ENCODE measurements at regions not wholly inside any gene's neighbourhood (a gene's known extent, or its start where the extent isn't known, plus 50 kb on each side); places are given as distances from the start of the nearest gene placed in this dataset.

DNA sequence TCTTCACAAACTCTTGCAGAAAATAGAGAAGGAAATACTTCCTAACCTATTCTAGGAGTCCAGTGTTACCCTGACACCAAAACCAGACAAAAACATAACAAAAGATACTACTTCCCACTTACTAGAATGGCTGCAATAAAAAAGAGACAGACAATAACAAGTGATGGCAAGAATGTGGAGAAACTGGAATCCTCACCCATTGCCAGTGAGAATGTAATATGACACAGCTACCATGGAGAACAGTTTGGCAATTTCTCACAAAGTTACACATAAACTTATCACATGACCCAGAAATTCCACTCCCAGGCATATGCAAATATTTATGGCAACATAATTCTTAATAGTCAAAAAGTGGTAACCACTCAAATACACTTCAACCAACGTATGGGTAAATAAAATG, 209.8 kb upstream of the CTAGE1 start:
- Mint-ChIP-seq H3K4me3 (no peak overlapping the region), H3K36me3 (ENCODE audit: low read depth) (no peaks in the 10 kb centered on the region), H3K27ac (no peak overlapping the region), H3K9me3 (no peaks in the 10 kb centered on the region), H3K4me1 (ENCODE audit: low read depth) (no peaks in the 10 kb centered on the region), H3K27me3 (peaks cover 5% of the 10 kb centered on the region)
- DNase-seq = no peak

DNA sequence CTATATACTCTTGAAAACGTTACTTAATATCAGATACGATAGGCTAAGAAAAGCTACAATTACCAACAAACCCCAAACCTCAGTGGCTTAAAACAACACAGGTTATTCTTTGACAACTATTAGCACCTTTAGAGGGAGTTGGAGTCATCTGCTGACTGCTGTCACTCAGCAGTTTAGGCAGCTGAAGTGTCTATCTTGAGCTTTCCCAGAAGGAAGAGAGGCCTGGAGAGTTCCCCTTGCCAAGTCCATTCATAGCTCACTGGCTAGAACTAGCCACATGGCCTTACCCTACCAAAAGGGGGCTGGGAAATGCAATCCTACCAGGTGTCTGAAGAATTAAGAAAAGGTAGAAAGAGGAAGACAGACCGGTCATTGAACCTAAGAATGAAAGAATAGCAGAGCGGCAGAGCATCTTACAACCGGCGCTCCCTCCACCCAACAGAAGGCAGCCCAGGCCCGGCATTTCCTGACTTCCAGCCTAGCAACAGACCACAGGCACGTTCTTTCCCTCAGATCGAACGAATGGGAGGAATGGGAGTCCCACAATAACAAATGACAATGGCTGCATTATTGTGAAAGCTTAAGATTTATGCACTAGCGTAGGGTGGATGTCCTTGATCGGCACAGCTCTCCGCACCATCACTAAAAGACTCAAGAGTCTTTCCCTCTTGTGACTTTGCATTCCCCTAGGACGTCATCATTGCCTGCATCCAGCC, 211.2 kb upstream of the CTAGE1 start:
- H3K27me3 Mint-ChIP-seq = peaks cover 5% of the 10 kb centered on the region
- no peaks in the 10 kb centered on the region for H3K9me3 Mint-ChIP-seq
- no peak overlapping the region for H3K27ac Mint-ChIP-seq
- H3K4me3 Mint-ChIP-seq = no peak overlapping the region
- no peaks in the 10 kb centered on the region for H3K36me3 Mint-ChIP-seq (ENCODE audit: low read depth)
- DNase-seq = no peak
- no peaks in the 10 kb centered on the region for H3K4me1 Mint-ChIP-seq (ENCODE audit: low read depth)

DNA sequence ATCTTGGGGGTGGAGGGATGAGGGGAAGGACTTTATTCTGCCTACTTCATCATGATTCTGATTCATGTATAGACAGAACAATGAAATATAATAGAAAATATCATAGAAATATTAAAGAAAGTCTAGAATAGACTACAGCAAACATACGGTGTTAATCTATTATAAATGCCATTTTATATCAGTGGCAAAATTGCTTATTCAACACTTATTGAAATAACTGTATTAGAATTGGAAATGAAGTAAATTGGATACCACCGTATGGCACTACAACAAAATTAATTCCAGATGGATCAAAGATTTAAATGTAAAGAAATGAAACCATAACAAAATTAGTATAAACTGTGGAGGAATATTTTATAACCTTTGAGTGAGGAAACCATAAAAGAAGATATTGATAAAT, 213.3 kb upstream of the CTAGE1 start:
- DNase-seq = no peak
- no peak overlapping the region for H3K4me3 Mint-ChIP-seq
- no peaks in the 10 kb centered on the region for H3K4me1 Mint-ChIP-seq (ENCODE audit: low read depth)
- H3K27me3 Mint-ChIP-seq = peaks cover 2% of the 10 kb centered on the region
- H3K9me3 Mint-ChIP-seq = no peaks in the 10 kb centered on the region
- H3K27ac Mint-ChIP-seq = no peak overlapping the region
- H3K36me3 Mint-ChIP-seq (ENCODE audit: low read depth) = no peaks in the 10 kb centered on the region

DNA sequence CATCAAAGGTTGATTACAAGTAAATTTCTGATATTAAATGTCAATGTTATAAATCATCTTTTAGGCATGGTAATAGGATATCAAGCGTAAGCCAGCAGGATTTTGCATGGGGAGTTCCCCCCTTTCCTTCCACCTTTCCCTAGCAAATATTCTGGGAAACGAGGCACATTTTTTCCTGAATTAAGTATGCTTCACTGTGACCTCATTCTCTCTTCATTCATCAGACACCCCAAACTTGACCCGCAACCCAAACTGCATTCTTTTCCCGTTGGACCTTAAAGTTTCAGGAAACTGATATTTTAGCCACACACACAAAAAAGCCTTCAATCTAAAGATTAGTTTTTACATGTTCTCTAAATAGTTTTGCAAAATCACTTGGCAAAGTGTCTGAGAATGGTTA, 214.5 kb upstream of the CTAGE1 start:
- Mint-ChIP-seq H3K36me3 (ENCODE audit: low read depth) (no peaks in the 10 kb centered on the region), H3K27ac (no peak overlapping the region), H3K27me3 (no peaks in the 10 kb centered on the region), H3K4me1 (ENCODE audit: low read depth) (no peaks in the 10 kb centered on the region), H3K9me3 (no peaks in the 10 kb centered on the region), H3K4me3 (no peak overlapping the region)
- no peak for DNase-seq

DNA sequence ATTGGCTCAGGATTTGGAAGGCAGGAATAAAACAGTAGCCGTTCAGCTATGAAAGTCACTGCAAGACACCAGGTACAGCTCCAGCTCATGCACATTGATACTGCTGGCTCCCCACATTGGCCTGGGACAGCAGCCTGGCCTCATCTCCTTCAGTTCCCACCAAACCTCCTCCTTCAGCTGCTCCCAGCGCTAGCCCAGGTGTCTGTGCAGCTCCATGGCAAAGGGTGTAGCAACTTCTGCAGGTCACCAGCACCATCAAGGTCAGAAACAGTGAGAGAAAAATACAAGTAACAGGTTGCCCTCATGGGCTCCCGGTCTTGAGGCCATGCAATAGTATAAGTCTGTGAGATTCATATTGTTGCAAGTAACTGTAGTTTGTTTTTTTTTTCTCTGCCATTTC, 216.7 kb upstream of the CTAGE1 start:
- H3K36me3 Mint-ChIP-seq (ENCODE audit: low read depth) = no peaks in the 10 kb centered on the region
- H3K4me1 Mint-ChIP-seq (ENCODE audit: low read depth) = no peaks in the 10 kb centered on the region
- no peak overlapping the region for H3K4me3 Mint-ChIP-seq
- H3K27ac Mint-ChIP-seq = no peak overlapping the region
- peaks cover 5% of the 10 kb centered on the region for H3K9me3 Mint-ChIP-seq
- no peak for DNase-seq
- no peaks in the 10 kb centered on the region for H3K27me3 Mint-ChIP-seq

DNA sequence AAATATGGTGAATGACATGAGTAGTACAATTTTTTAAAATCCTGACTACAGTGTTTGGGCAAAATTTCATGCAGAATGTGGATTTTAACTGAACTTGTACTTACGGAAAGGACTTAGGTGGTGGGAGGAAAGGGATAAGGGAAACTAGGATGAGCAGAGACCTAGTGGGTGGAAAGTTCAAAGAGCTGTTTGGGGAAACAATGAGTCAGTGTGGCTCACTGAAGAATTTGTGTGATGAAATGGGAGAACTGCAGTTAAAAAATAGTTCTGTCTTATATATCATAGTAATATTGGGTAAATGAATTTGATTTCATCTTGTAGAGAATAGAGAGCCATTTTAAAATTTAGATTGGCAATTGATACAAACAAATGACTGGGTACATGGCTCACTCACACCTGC, 220.1 kb upstream of the CTAGE1 start:
- H3K4me3 Mint-ChIP-seq = no peak overlapping the region
- no peaks in the 10 kb centered on the region for H3K4me1 Mint-ChIP-seq (ENCODE audit: low read depth)
- no peak overlapping the region for H3K27ac Mint-ChIP-seq
- no peak for DNase-seq
- H3K27me3 Mint-ChIP-seq = no peaks in the 10 kb centered on the region
- no peaks in the 10 kb centered on the region for H3K36me3 Mint-ChIP-seq (ENCODE audit: low read depth)
- peaks cover 8% of the 10 kb centered on the region for H3K9me3 Mint-ChIP-seq

DNA sequence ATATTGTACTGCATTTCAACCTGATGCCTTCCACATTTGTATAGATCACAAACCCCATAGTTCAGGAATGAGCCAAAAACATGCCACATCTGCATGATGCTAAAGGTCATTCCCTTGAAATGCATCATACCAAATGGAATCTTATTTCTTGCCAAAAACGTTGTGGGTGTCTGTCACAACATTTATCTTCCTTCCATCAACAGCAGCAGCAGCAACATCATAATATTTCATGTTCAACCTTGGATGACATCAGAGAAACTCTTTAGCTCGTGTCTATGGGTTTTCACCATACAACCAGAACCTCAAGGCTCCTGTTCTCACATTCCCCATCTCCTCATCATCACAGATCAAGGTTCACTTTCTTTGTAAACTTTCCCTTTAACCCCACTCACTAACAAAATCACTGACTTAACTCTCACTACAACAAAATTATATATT, 221.3 kb upstream of the CTAGE1 start:
- Mint-ChIP-seq H3K9me3 (peaks cover 8% of the 10 kb centered on the region), H3K4me3 (no peak overlapping the region), H3K36me3 (ENCODE audit: low read depth) (no peaks in the 10 kb centered on the region), H3K4me1 (ENCODE audit: low read depth) (no peaks in the 10 kb centered on the region), H3K27me3 (no peaks in the 10 kb centered on the region), H3K27ac (no peak overlapping the region)
- DNase-seq = no peak

DNA sequence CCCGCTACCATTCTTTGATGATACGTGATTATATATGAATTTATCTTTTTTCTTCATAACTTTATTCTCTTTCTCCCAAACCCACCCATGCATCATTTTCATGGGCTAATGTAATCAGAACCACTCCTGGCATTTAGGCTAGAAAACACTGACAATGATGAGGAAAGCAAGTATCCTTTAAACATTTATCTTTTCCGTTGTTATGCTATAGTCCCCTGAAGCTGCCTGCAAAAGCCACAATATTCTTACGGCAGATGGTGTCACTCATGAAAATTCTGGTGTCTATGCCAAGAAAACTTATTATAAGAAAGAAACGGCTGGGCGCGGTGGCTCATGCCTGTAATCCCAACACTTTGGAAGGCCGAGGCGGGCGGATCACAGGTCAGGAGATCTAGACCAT, 221.8 kb upstream of the CTAGE1 start:
- DNase-seq = no peak
- Mint-ChIP-seq H3K9me3 (peaks cover 8% of the 10 kb centered on the region), H3K4me1 (ENCODE audit: low read depth) (no peaks in the 10 kb centered on the region), H3K36me3 (ENCODE audit: low read depth) (no peaks in the 10 kb centered on the region), H3K4me3 (no peak overlapping the region), H3K27me3 (no peaks in the 10 kb centered on the region), H3K27ac (no peak overlapping the region)

DNA sequence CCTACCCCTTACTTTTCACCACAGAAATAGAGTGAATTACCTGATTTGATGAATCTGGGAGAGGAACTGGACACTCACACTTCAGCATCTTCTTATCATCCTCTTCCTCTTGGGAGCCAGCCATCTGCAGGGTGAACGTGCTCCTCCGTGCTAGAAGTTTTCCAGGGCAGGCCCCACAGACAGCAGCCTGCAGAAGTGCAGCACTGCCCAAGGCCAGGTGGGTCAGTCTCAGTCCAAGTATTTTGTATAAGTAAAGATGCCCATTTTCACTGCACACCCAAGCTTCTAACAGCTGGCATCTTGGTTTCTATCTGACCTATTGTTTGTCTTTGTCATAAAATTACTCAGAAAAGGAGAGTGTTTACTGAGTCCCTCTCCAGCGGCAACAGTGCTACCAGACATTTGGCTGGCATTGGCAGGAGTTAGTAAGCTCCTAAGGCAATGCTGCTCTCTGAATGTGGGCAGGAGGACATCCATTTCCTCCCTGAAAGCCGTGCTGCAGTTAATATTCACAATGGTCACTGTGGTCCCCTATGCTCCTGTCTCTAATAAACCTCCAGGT, 222.6 kb upstream of the CTAGE1 start:
- peaks cover 8% of the 10 kb centered on the region for H3K9me3 Mint-ChIP-seq
- no peak overlapping the region for H3K4me3 Mint-ChIP-seq
- H3K4me1 Mint-ChIP-seq (ENCODE audit: low read depth) = no peaks in the 10 kb centered on the region
- no peak overlapping the region for H3K27ac Mint-ChIP-seq
- no peak for DNase-seq
- no peaks in the 10 kb centered on the region for H3K27me3 Mint-ChIP-seq
- no peaks in the 10 kb centered on the region for H3K36me3 Mint-ChIP-seq (ENCODE audit: low read depth)

DNA sequence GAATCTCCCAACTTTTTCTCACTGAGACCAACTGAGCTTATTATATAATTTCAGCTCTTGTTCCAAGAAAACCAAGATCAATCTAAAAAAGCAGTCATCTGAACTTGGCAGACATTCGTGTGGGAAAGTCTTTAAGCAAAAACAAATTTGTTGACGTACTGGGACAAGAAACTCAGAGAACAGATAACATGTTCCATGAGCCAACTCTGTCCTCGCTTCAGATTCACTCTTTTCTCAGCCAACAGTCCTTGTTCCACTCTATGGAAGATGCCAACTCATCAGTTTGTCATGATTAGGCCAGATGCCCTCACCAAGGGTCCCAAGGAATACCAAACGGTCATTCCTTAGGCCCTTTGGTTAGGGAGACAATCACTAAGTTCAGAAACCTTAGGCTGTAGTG, 224.2 kb upstream of the CTAGE1 start:
- no peak for DNase-seq
- no peak overlapping the region for H3K27ac Mint-ChIP-seq
- no peak overlapping the region for H3K4me3 Mint-ChIP-seq

DNA sequence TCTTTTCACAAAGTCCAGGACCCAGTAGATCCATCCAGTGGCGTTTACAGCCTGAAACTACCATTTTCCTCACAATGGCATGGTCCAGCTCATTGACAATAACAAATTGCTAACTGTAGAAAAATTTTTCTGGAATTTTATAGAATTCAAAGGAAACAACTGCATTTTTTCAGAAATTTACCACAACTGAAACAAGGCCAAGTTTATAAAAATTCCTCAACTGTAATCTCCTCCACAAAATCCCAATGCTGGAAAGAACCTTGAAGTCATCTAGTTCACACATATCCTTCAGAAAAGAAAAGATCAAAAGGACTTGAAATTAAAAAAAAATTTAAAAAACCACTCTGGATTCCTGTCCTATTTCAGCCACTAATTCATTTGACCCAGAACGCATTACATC, 226.0 kb upstream of the CTAGE1 start:
- Mint-ChIP-seq H3K4me3 (no peak overlapping the region), H3K9me3 (peaks cover 3% of the 10 kb centered on the region), H3K27me3 (no peaks in the 10 kb centered on the region), H3K27ac (no peak overlapping the region), H3K4me1 (ENCODE audit: low read depth) (no peaks in the 10 kb centered on the region), H3K36me3 (ENCODE audit: low read depth) (no peaks in the 10 kb centered on the region)
- no peak for DNase-seq

More for the DNA sequence above, 224.2 kb upstream of the CTAGE1 start:
- H3K9me3 Mint-ChIP-seq = peaks cover 8% of the 10 kb centered on the region
- no peaks in the 10 kb centered on the region for H3K36me3 Mint-ChIP-seq (ENCODE audit: low read depth)
- H3K27me3 Mint-ChIP-seq = no peaks in the 10 kb centered on the region
- no peaks in the 10 kb centered on the region for H3K4me1 Mint-ChIP-seq (ENCODE audit: low read depth)

DNA sequence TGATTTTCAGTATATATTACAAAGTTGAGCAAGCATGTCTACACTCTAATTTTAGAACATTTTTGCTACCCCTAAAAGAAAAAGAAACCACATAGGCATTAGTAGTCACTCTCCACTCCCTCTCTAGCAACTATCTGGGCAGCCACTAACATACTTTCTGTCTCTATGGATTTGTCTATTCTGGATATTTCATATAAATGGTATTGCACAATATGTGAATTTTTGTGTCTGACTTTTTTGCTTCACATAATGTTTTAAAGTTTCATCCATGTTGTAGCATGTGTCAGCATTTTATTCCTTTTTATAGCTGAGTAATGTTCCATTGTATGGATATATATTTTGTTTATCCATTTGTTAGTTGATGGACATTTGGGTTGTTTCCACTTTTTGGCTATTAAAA, 232.5 kb upstream of the CTAGE1 start:
- H3K4me1 Mint-ChIP-seq (ENCODE audit: low read depth) = no peaks in the 10 kb centered on the region
- H3K27me3 Mint-ChIP-seq = peaks cover 2% of the 10 kb centered on the region
- DNase-seq = no peak
- H3K9me3 Mint-ChIP-seq = peaks cover 10% of the 10 kb centered on the region
- no peak overlapping the region for H3K27ac Mint-ChIP-seq
- H3K36me3 Mint-ChIP-seq (ENCODE audit: low read depth) = no peaks in the 10 kb centered on the region
- H3K4me3 Mint-ChIP-seq = no peak overlapping the region

DNA sequence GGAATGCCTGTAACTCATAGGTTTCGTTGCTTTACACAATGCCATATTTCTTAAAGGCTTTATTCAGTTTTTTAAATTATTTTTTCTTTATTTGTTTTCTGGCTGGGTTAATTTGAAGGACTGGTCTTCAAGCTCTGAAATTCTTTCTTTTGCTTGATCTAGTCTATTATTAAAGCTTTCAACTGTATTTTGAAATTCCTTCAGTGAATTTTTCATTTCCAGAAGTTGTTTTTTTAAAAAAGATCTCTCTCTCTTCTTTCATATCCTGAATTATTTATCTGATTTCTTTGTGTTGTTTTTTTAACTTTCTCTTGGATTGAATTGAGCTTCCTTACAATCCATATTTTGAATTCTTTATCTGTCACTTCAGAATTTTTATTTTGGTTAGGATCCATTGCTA, 239.9 kb upstream of the CTAGE1 start:
- peaks cover 36% of the 10 kb centered on the region for H3K9me3 Mint-ChIP-seq
- H3K27me3 Mint-ChIP-seq = peaks cover 2% of the 10 kb centered on the region
- H3K4me3 Mint-ChIP-seq = no peak overlapping the region
- H3K27ac Mint-ChIP-seq = no peak overlapping the region
- no peak for DNase-seq
- no peaks in the 10 kb centered on the region for H3K4me1 Mint-ChIP-seq (ENCODE audit: low read depth)
- H3K36me3 Mint-ChIP-seq (ENCODE audit: low read depth) = no peaks in the 10 kb centered on the region

DNA sequence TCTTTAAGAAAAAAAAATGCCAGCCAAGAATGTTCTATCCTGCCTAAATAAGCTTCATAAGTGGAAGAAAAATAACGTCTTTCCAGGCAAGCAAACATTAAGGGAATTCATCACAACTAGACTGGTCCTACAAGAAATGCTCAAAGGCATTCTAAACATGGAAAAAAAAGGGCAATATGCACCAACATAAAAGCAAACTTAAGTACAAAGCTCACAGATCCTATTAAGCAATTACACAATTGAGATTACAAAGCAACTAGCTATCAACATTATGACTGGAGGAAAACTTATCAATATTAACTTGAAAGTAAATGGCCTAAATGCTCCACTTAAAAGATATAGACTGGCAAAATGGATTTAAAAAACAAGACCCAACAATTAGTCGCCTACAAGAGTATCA, 240.6 kb upstream of the CTAGE1 start:
- H3K9me3 Mint-ChIP-seq = peaks cover 38% of the 10 kb centered on the region
- no peak overlapping the region for H3K4me3 Mint-ChIP-seq
- no peaks in the 10 kb centered on the region for H3K36me3 Mint-ChIP-seq (ENCODE audit: low read depth)

DNA sequence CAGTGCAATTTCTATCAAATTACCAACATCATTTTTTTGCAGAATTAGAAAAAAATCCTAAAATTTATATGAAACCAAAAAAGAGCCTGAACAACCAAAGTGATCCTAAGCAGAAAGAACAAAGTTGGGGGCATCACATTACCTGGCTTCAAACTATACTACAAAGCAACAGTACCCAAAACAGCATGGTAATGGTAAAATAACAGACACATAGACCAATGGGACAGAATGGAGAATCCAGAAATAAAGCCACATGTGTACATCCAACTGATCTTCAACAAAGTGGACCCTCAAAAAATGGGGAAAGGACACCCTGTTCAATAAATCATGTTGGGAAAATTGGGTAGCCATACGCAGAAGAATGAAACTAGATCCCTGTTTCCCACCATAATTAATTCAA, 245.7 kb upstream of the CTAGE1 start:
- H3K27me3 Mint-ChIP-seq = peaks cover 3% of the 10 kb centered on the region
- DNase-seq = no peak
- no peaks in the 10 kb centered on the region for H3K36me3 Mint-ChIP-seq (ENCODE audit: low read depth)
- H3K4me3 Mint-ChIP-seq = no peak overlapping the region
- H3K9me3 Mint-ChIP-seq = peaks cover 21% of the 10 kb centered on the region
- H3K27ac Mint-ChIP-seq = no peak overlapping the region
- H3K4me1 Mint-ChIP-seq (ENCODE audit: low read depth) = no peaks in the 10 kb centered on the region

More for the DNA sequence above, 240.6 kb upstream of the CTAGE1 start:
- H3K27me3 Mint-ChIP-seq = peaks cover 2% of the 10 kb centered on the region
- DNase-seq = no peak
- H3K27ac Mint-ChIP-seq = no peak overlapping the region
- H3K4me1 Mint-ChIP-seq (ENCODE audit: low read depth) = no peaks in the 10 kb centered on the region

All from activated T-cell treated with anti-CD3 and anti-CD28 coated beads, Interleukin-2, amount 50 U/mL, for 24 hours (primary cell).